Gastrocnemius medialis (tissue), 4 donors: ENCODE measurements at regions not wholly inside any gene's neighbourhood (a gene's known extent, or its start where the extent isn't known, plus 50 kb on each side); places are given as distances from the start of the nearest gene placed in this dataset.

Experiments used
- ATAC-seq, 2 donors: fragments of 150-250 bp; one replicate each; pipeline ENCODE4 v1.9.1; 2016
- DNase-seq, 2 donors: peaks; one replicate each; pipeline ENCODE4 v3.0.0-alpha.2; 2019
- H3K27ac ChIP-seq, 4 donors: fragments of 200-600 bp; sonication (generic); 1 replicate in 1 of 4; 2 replicates in 3 of 4; pipeline ENCODE4 v1.5.1; 2016 to 2018; ENCODE audit warnings: mild to moderate bottlenecking in 2 of 4, moderate library complexity in 1 of 4
- H3K27me3 ChIP-seq, 3 donors: fragments of 200-600 bp; sonication (generic) in 2 of 3; 1 replicate in 1 of 3; 2 replicates in 2 of 3; pipeline versions ENCODE4 v1.5.1 to v1.6.0; 2016 to 2019; ENCODE audit warnings: mild to moderate bottlenecking in 1 of 3, moderate library complexity in 1 of 3
- H3K36me3 ChIP-seq, 2 donors: fragments of 200-600 bp; sonication (generic) in 1 of 2; one replicate each; pipeline ENCODE4 v1.5.1; 2017 to 2018
- H3K4me1 ChIP-seq, 2 donors: fragments of 200-600 bp; sonication (generic) in 1 of 2; one replicate each; pipeline ENCODE4 v1.5.1; 2016 to 2017; ENCODE audit warnings: mild to moderate bottlenecking in 2 of 2
- H3K4me3 ChIP-seq, 4 donors: fragments of 200-600 bp; sonication (generic) in 3 of 4; 1 replicate in 1 of 4; 2 replicates in 3 of 4; pipeline ENCODE4 v1.5.1; 2016 to 2019; ENCODE audit warnings: mild to moderate bottlenecking in 2 of 4
- H3K9me3 ChIP-seq, 3 donors: fragments of 200-600 bp; sonication (generic) in 2 of 3; 1 replicate in 1 of 3; 2 replicates in 2 of 3; pipeline ENCODE4 v1.5.1; 2016 to 2019
- POLR2A ChIP-seq, 2 donors: fragments of 450-650 bp; IDR thresholded peaks; one replicate each; pipeline ENCODE4 v1.6.1; 2017; ENCODE audit warnings: antibody characterized with exemption in 2 of 2, mild to moderate bottlenecking in 2 of 2, moderate library complexity in 2 of 2
- in situ Hi-C, 4 donors: fragments of 200-750 bp; cut with MboI; loops; one replicate each; pipeline versions ENCODE4 v1.15.0 to v1.8.0; 2017; ENCODE audit warnings: low sequenced_read_pairs in 4 of 4
- intact Hi-C: fragments of 100-400 bp; cut with DNase I; formaldehyde crosslinking; loops from one replicate; pipeline ENCODE4 v1.15.1; 2023; ENCODE audit warnings: low total_unique reads
- TF ChIP-seq, protein P1 (sequence below), 5 experiments: fragments of 450-650 bp in 3 of 5; fragments of 200-600 bp in 2 of 5; sonication (generic) in 2 of 5; IDR thresholded peaks in 4 of 5; conservative IDR thresholded peaks in 1 of 5; 1 replicate in 4 of 5; 2 replicates in 1 of 5; pipeline ENCODE4 v1.5.1; 2016 to 2019; ENCODE audit warnings: antibody characterized with exemption in 5 of 5, mild to moderate bottlenecking in 3 of 5, moderate library complexity in 3 of 5

DNA sequence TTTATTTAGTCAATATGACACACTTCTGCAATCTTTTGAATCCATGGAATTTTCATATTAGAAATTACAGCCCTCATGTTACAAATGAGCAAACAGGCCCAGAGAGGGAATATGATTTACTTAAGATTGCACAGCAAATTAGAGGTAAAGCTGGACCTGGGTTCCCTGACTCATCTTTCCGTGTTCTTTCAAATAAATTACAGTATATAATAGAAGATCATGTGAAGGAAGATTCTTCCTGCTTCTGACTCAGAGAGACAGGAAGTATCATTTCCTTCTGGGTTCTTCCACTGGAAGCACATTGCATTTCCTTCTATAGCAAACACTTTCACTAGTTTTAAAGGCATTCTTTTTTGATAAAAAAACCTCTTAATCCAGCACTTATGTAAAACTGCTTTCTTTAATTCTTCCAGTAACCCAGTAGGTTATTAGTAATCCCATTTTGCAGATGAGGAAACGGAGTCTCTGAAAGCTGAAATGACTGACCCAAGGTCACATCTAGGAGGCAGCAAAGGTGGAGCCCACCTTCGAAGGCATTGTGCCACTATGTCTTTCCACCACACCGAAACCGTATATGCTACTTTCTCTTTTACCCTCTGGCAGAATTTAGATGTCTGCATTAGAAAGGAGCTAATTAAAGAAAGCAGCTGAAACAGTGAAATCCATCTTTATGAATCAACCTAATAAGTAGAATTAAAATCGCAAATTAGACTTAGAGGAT lies 566.7 kb upstream of the KLF4 start:
- peak overlapping the region; percentile 4 to 49 (median 42) for H3K27ac ChIP-seq
- H3K4me1 ChIP-seq, result peaks cover 38 to 41% of the 10 kb centered on the region in 2 donors
- H3K9me3 ChIP-seq, result no peaks in the 10 kb centered on the region
- TF ChIP-seq, protein P1, sequence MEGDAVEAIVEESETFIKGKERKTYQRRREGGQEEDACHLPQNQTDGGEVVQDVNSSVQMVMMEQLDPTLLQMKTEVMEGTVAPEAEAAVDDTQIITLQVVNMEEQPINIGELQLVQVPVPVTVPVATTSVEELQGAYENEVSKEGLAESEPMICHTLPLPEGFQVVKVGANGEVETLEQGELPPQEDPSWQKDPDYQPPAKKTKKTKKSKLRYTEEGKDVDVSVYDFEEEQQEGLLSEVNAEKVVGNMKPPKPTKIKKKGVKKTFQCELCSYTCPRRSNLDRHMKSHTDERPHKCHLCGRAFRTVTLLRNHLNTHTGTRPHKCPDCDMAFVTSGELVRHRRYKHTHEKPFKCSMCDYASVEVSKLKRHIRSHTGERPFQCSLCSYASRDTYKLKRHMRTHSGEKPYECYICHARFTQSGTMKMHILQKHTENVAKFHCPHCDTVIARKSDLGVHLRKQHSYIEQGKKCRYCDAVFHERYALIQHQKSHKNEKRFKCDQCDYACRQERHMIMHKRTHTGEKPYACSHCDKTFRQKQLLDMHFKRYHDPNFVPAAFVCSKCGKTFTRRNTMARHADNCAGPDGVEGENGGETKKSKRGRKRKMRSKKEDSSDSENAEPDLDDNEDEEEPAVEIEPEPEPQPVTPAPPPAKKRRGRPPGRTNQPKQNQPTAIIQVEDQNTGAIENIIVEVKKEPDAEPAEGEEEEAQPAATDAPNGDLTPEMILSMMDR (IDR thresholded peaks at IDR 0.05 in 4 of 5, conservative IDR thresholded peaks at IDR 0.05 in 1 of 5), result no peak
- TF ChIP-seq POLR2A (IDR thresholded peaks at IDR 0.05), result no peak
- H3K4me3 ChIP-seq, result no peak overlapping the region
- H3K27me3 ChIP-seq, result no peaks in the 10 kb centered on the region
- no peak for ATAC-seq
- in situ Hi-C loops, result loop anchor here in 1 of 4 donors (25.0 kb wide), 1 partner anchor 419 kb away; no protein-coding TSS in a partner anchor
- H3K36me3 ChIP-seq, result no peaks in the 10 kb centered on the region
- intact Hi-C loops, result loop anchor here (5.0 to 10.0 kb wide), 2 partner anchors 304 to 509 kb away; no protein-coding TSS in a partner anchor
- DNase-seq, result no peak

DNA sequence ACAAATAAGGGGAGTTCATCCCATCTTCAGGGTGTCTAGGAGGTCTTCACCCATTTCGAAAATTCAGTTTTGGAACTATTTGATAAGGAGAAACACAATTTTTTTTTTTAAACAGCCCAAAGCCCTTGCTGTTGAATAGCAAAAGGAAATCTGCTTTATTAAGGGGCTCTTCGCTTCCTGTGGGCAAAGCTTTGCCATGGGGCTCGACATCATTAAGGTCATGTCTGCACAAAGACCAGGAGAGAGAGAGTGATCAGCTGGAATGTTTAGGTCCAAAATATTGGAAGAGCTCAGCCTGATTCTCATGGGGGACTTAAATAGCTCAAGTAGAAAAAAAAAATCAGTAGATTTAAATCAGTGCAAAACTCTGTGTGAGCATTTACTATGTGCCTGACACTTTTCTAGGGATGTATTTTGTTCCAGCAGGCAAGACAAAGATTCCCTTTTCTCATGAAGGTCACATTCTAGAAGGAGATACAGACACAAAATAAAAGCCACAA lies 564.6 kb upstream of the KLF4 start:
- Histone ChIP-seq H3K9me3 (no peaks in the 10 kb centered on the region), H3K4me1 (peaks cover 38 to 41% of the 10 kb centered on the region in 2 donors), H3K4me3 (no peak overlapping the region), H3K27me3 (no peaks in the 10 kb centered on the region), H3K36me3 (no peaks in the 10 kb centered on the region), H3K27ac (peak overlapping the region; percentile 43 to 74 (median 63))
- intact Hi-C loops (loop anchor here (5.0 to 10.0 kb wide), 2 partner anchors 511 to 567 kb away; partner anchors contain the start of gene KLF4), in situ Hi-C loops (loop anchor here in 1 of 4 donors (25.0 kb wide), 1 partner anchor 417 kb away; no protein-coding TSS in a partner anchor)
- ATAC-seq, result no peak
- TF ChIP-seq, protein P1 (IDR thresholded peaks at IDR 0.05 in 4 of 5, conservative IDR thresholded peaks at IDR 0.05 in 1 of 5), result no peak
- TF ChIP-seq POLR2A (IDR thresholded peaks at IDR 0.05), result no peak
- DNase-seq, result no peak

DNA sequence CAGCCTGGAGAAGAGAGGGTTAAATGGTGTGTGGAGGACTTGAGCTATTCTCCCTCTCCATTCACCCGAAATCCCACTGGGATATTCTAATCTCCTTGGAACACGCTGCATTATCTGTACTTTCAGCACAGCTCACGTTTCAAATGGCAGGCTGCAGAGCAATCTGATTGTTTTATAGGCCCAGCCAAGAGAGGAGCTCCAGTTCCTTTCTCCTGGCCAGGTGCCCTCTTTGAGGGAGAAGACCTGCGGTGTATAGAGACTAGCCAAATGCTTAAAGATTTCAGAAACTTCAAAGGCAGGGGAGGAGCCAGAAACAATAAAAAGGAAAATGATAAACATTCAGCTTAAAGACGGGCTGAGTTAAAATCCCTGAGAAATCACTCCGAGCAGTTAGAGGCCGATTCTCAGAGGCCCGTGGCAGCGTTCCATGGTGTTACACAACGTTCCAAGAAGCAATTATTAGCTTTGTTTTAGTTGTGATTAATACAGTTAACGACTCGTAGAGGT lies 564.0 kb upstream of the KLF4 start:
- Histone ChIP-seq H3K27ac (peak overlapping the region; percentile 43 to 74 (median 63)), H3K9me3 (no peaks in the 10 kb centered on the region), H3K27me3 (no peaks in the 10 kb centered on the region), H3K4me1 (peaks cover 38 to 41% of the 10 kb centered on the region in 2 donors), H3K4me3 (peak overlapping the region; percentile 7 to 48 (median 22)), H3K36me3 (no peaks in the 10 kb centered on the region)
- ATAC-seq (peak; percentile 72 to 84), DNase-seq (peak; percentile 68 to 73)
- intact Hi-C loops, result loop anchor here (5.0 to 10.0 kb wide), 2 partner anchors 511 to 566 kb away; partner anchors contain the start of gene KLF4
- in situ Hi-C loops, result loop anchor here in 1 of 4 donors (25.0 kb wide), 1 partner anchor 416 kb away; no protein-coding TSS in a partner anchor
- TF ChIP-seq, protein P1 (IDR thresholded peaks at IDR 0.05 in 4 of 5, conservative IDR thresholded peaks at IDR 0.05 in 1 of 5), result no peak
- no peak for TF ChIP-seq POLR2A (IDR thresholded peaks at IDR 0.05)

DNA sequence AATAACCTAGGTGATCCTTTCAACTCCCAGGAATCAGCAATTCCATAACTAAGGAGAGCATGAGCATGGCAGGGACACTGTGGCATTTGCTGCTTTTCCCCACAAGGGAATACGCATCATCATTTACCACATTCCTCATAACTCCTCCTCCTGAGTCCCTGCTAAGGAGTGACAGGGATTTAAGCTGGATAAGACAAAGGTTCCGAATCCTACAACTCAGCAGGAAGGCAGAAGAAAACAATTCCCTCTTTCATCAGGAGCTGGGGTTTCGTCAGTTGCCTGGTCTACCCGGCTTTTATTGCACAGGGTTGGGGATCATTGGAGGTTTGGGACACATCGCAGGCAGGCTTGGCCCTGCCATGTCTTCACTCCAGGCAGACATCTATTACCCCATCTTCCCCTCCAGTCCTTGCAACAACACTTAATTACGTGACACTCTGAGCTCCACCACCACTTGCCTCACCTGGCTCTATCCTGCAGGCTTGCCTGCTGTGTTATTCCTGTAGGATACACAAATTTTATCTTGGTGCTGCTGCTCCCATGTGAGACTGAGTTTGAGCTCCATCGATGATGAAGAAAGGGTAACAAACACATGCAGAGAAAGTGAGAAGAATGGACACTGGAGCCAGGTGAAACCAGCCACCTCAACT lies 563.0 kb upstream of the KLF4 start:
- no peak for DNase-seq
- Histone ChIP-seq H3K27ac (no peak overlapping the region), H3K4me3 (no peak overlapping the region), H3K27me3 (no peaks in the 10 kb centered on the region), H3K36me3 (no peaks in the 10 kb centered on the region), H3K4me1 (peaks cover 38 to 41% of the 10 kb centered on the region in 2 donors), H3K9me3 (no peaks in the 10 kb centered on the region)
- in situ Hi-C loops, result loop anchor here in 1 of 4 donors (25.0 kb wide), 1 partner anchor 415 kb away; no protein-coding TSS in a partner anchor
- no peak for TF ChIP-seq POLR2A (IDR thresholded peaks at IDR 0.05)
- TF ChIP-seq, protein P1 (IDR thresholded peaks at IDR 0.05 in 4 of 5, conservative IDR thresholded peaks at IDR 0.05 in 1 of 5), result no peak
- ATAC-seq, result no peak
- intact Hi-C loops, result loop anchor here (5.0 to 10.0 kb wide), 2 partner anchors 512 to 565 kb away; partner anchors contain the start of gene KLF4
